Smooth muscle cell (in vitro differentiated cells): ENCODE measurements at regions not wholly inside any gene's neighbourhood (a gene's known extent, or its start where the extent isn't known, plus 50 kb on each side); places are given as distances from the start of the nearest gene placed in this dataset.

ENCODE experiments used
- DNase-seq: peaks from one replicate; lab custom pipeline; 2025; ENCODE audit not compliant: unreplicated experiment; lab: John Stamatoyannopoulos, UW
- H2AFZ ChIP-seq: fragments of 200-600 bp; sonication (generic); 2 replicates; pipeline ENCODE4 v1.6.0; 2016; ENCODE audit warnings: antibody characterized with exemption, low read depth, mild to moderate bottlenecking
- H3F3A ChIP-seq: fragments of 200-600 bp; sonication (generic); 2 replicates; pipeline ENCODE4 v1.6.0; 2017; ENCODE audit warnings: antibody characterized with exemption, low read depth
- H3K27ac ChIP-seq: fragments of 200-600 bp; sonication (generic); 2 replicates; pipeline ENCODE4 v1.5.1; 2016; ENCODE audit warnings: low read depth, mild to moderate bottlenecking
- H3K27me3 ChIP-seq: fragments of 200-600 bp; sonication (generic); 2 replicates; pipeline ENCODE4 v1.6.1; 2016; ENCODE audit warnings: low read depth, mild to moderate bottlenecking
- H3K36me3 ChIP-seq: fragments of 200-600 bp; sonication (generic); 2 replicates; pipeline ENCODE4 v1.5.1; 2016; ENCODE audit warnings: low read depth
- H3K4me1 ChIP-seq: fragments of 200-600 bp; sonication (generic); 2 replicates; pipeline ENCODE4 v1.5.1; 2016; ENCODE audit warnings: low read depth
- H3K4me2 ChIP-seq: fragments of 200-600 bp; sonication (generic); 2 replicates; pipeline ENCODE4 v1.6.0; 2016; ENCODE audit warnings: mild to moderate bottlenecking
- H3K4me3 ChIP-seq: fragments of 200-600 bp; sonication (generic); 2 replicates; pipeline ENCODE4 v1.5.1; 2016; ENCODE audit warnings: mild to moderate bottlenecking
- H3K79me2 ChIP-seq: fragments of 200-600 bp; sonication (generic); 2 replicates; pipeline ENCODE4 v1.6.0; 2016; ENCODE audit warnings: low read depth, mild to moderate bottlenecking
- H3K9ac ChIP-seq: fragments of 200-600 bp; sonication (generic); 2 replicates; pipeline ENCODE4 v1.6.0; 2016; ENCODE audit warnings: low read depth
- H3K9me3 ChIP-seq: fragments of 200-600 bp; sonication (generic); replicated peaks from 2 replicates; pipeline ENCODE4 v1.5.1; 2016; ENCODE audit warnings: low read depth
- H4K20me1 ChIP-seq: fragments of 200-600 bp; sonication (generic); 2 replicates; pipeline ENCODE4 v1.6.0; 2016; ENCODE audit warnings: low read depth
- WGBS: methylation state at CpG from one replicate; pipeline ENCODE4 v1.1.7; 2016; ENCODE audit warnings: low lambda C conversion rate; 5-methylcytosine and 5-hydroxymethylcytosine counted together
- TF ChIP-seq, protein P1 (sequence below): fragments of 200-600 bp; sonication (generic); IDR thresholded peaks from 2 replicates; pipeline ENCODE4 v1.5.1; 2017; ENCODE audit warnings: borderline replicate concordance, mild to moderate bottlenecking, antibody characterized with exemption; ENCODE audit not compliant: insufficient read depth, poor library complexity, severe bottlenecking

DNA sequence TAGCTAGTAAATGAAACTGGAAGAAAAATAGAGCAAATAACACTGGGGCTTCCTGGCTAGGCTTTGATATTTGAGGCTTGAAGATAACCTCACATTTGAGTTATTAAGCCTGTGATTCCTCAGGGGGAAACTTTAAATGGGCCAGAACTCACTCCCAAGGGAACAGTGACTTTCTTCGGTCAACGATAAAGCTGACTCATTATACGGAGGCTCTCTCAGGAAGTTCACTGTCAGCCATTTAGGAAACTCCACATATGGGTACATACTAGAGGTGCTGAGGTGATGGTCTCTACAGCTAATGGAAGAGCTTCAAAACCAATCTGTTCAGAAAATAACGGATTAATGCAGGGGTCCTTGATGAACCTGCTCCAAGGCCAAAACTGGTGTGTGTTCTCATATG lies 120.8 kb downstream of the SH2D1A start:
- Histone ChIP-seq H3K4me2 (no peak overlapping the region), H3F3A (no peaks in the 10 kb centered on the region), H3K27ac (no peak overlapping the region), H3K4me3 (no peak overlapping the region), H3K27me3 (no peaks in the 10 kb centered on the region), H3K79me2 (no peaks in the 10 kb centered on the region), H3K9ac (no peak overlapping the region), H3K36me3 (no peaks in the 10 kb centered on the region), H3K9me3 (no peaks in the 10 kb centered on the region), H4K20me1 (no peaks in the 10 kb centered on the region), H3K4me1 (no peaks in the 10 kb centered on the region), H2AFZ (no peak overlapping the region)
- TF ChIP-seq, protein P1, sequence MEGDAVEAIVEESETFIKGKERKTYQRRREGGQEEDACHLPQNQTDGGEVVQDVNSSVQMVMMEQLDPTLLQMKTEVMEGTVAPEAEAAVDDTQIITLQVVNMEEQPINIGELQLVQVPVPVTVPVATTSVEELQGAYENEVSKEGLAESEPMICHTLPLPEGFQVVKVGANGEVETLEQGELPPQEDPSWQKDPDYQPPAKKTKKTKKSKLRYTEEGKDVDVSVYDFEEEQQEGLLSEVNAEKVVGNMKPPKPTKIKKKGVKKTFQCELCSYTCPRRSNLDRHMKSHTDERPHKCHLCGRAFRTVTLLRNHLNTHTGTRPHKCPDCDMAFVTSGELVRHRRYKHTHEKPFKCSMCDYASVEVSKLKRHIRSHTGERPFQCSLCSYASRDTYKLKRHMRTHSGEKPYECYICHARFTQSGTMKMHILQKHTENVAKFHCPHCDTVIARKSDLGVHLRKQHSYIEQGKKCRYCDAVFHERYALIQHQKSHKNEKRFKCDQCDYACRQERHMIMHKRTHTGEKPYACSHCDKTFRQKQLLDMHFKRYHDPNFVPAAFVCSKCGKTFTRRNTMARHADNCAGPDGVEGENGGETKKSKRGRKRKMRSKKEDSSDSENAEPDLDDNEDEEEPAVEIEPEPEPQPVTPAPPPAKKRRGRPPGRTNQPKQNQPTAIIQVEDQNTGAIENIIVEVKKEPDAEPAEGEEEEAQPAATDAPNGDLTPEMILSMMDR, result no peak
- 84% methylated on average over 4 of the region's 4 CpGs for WGBS
- no peak for DNase-seq

DNA sequence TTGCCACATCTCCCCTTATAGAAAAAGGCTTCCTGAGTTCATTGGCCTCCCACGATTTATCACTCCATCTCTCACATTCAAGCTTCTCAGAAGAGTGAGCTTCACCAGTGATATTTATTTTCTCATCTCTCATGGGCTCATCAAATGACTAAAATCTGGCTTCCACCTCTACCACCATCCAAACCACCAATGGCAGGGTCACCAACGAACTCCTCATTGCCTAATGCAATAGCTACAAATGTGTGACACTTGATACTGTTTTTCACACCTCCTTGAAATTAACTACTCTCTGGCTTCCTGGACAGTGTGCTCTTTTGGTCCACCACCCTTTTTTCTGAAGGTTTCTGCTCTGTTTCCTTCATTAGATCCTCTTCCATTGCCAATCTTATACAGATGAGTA lies 129.0 kb downstream of the SH2D1A start:
- H3K27me3 ChIP-seq, result no peaks in the 10 kb centered on the region
- H3F3A ChIP-seq, result no peaks in the 10 kb centered on the region
- no peak overlapping the region for H3K4me3 ChIP-seq
- 61% methylated on average over 2 of the region's 2 CpGs for WGBS
- H3K27ac ChIP-seq, result no peak overlapping the region
- H3K4me1 ChIP-seq, result no peaks in the 10 kb centered on the region
- no peaks in the 10 kb centered on the region for H3K36me3 ChIP-seq
- H3K9me3 ChIP-seq, result no peaks in the 10 kb centered on the region
- TF ChIP-seq, protein P1, result no peak
- H3K4me2 ChIP-seq, result no peak overlapping the region
- DNase-seq, result no peak
- no peak overlapping the region for H3K9ac ChIP-seq
- H3K79me2 ChIP-seq, result no peaks in the 10 kb centered on the region
- no peaks in the 10 kb centered on the region for H4K20me1 ChIP-seq
- H2AFZ ChIP-seq, result no peak overlapping the region

DNA sequence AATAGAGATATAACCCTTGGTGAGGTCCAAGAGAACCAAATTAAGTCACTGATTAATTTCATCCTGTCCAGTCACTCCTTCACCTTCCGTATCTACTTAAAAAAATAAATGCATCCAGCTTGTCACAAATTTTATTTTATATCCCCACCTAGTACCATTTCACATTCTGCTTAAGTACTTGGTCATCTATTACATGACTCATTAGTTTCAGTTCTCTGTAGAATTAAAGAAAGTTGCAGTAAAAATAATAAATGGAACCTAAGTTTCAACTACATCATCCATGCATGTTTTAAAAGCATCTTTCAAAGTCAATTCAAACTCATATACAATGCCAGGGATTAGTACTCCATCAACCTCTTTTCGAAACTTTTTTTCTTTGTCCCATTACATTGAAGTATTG lies 130.2 kb downstream of the SH2D1A start:
- H4K20me1 ChIP-seq, result no peaks in the 10 kb centered on the region
- WGBS, result 74% methylated on average over 2 of the region's 2 CpGs
- TF ChIP-seq, protein P1, result no peak

DNA sequence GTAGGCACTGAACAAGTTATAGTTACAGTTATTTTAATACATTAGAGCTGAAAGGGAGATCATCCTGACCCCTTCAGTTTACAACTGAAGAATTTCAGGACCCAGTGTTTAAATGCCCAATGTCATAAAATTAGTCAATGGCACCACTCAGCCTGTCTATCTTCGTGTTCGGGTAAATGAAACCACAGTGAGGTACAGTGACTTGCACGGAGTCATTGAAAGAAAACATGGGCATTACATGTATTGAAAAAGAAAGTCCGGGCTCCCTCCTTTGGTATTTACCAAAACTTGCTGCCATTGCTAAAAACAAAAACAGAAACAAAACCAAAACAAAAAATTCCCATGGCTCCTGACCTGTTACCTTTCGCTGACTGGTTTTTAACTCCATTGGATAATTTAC lies 131.7 kb downstream of the SH2D1A start:
- H3K27me3 ChIP-seq, result no peaks in the 10 kb centered on the region
- TF ChIP-seq, protein P1, result no peak
- no peak overlapping the region for H2AFZ ChIP-seq
- no peaks in the 10 kb centered on the region for H3K79me2 ChIP-seq
- DNase-seq, result no peak
- no peak overlapping the region for H3K9ac ChIP-seq
- 86% methylated on average over 5 of the region's 5 CpGs for WGBS
- H3K36me3 ChIP-seq, result no peaks in the 10 kb centered on the region
- H3K4me1 ChIP-seq, result no peaks in the 10 kb centered on the region
- no peak overlapping the region for H3K4me2 ChIP-seq
- no peaks in the 10 kb centered on the region for H4K20me1 ChIP-seq
- no peak overlapping the region for H3K27ac ChIP-seq
- H3K9me3 ChIP-seq, result no peaks in the 10 kb centered on the region
- no peaks in the 10 kb centered on the region for H3F3A ChIP-seq
- no peak overlapping the region for H3K4me3 ChIP-seq

More for the DNA sequence above, 130.2 kb downstream of the SH2D1A start:
- H3K9me3 ChIP-seq, result no peaks in the 10 kb centered on the region
- no peaks in the 10 kb centered on the region for H3K36me3 ChIP-seq
- H3K27me3 ChIP-seq, result no peaks in the 10 kb centered on the region
- no peaks in the 10 kb centered on the region for H3K79me2 ChIP-seq
- no peaks in the 10 kb centered on the region for H3F3A ChIP-seq
- no peaks in the 10 kb centered on the region for H3K4me1 ChIP-seq
- no peak for DNase-seq
- H3K9ac ChIP-seq, result no peak overlapping the region
- H3K27ac ChIP-seq, result no peak overlapping the region
- H2AFZ ChIP-seq, result no peak overlapping the region
- no peak overlapping the region for H3K4me2 ChIP-seq
- no peak overlapping the region for H3K4me3 ChIP-seq
